Progenitor cell of endocrine pancreas (in vitro differentiated cells): ENCODE measurements at regions not wholly inside any gene's neighbourhood (a gene's known extent, or its start where the extent isn't known, plus 50 kb on each side); places are given as distances from the start of the nearest gene placed in this dataset.

Source experiments
- DNase-seq: peaks from one replicate; pipeline ENCODE4 v3.0.0; 2021; ENCODE audit warnings: low spot score; ENCODE audit not compliant: unreplicated experiment
- H3K27ac Mint-ChIP-seq: 2 replicates; pipeline ENCODE4 v1.8.0; 2021; ENCODE audit warnings: mild to moderate bottlenecking, moderate library complexity, mixed read lengths
- H3K27me3 Mint-ChIP-seq: 2 replicates; pipeline ENCODE4 v1.8.0; 2021; ENCODE audit warnings: mixed read lengths
- H3K36me3 Mint-ChIP-seq: 2 replicates; pipeline ENCODE4 v1.8.0; 2022; ENCODE audit warnings: mixed read lengths; ENCODE audit not compliant: insufficient read depth
- H3K4me1 Mint-ChIP-seq: 2 replicates; pipeline ENCODE4 v1.8.0; 2021; ENCODE audit warnings: low read depth, mixed read lengths
- H3K4me3 Mint-ChIP-seq: 2 replicates; pipeline ENCODE4 v1.8.0; 2021; ENCODE audit warnings: low read depth, mild to moderate bottlenecking, moderate library complexity, mixed read lengths
- H3K9me3 Mint-ChIP-seq: 2 replicates; pipeline ENCODE4 v1.8.0; 2021; ENCODE audit warnings: low read depth, mixed read lengths
- TF ChIP-seq, protein P1 (sequence below): fragments of 200-600 bp; sonication (generic); IDR thresholded peaks from one replicate; pipeline ENCODE4 v1.5.0; 2021; ENCODE audit warnings: antibody characterized with exemption, mild to moderate bottlenecking; ENCODE audit not compliant: unreplicated experiment

DNA sequence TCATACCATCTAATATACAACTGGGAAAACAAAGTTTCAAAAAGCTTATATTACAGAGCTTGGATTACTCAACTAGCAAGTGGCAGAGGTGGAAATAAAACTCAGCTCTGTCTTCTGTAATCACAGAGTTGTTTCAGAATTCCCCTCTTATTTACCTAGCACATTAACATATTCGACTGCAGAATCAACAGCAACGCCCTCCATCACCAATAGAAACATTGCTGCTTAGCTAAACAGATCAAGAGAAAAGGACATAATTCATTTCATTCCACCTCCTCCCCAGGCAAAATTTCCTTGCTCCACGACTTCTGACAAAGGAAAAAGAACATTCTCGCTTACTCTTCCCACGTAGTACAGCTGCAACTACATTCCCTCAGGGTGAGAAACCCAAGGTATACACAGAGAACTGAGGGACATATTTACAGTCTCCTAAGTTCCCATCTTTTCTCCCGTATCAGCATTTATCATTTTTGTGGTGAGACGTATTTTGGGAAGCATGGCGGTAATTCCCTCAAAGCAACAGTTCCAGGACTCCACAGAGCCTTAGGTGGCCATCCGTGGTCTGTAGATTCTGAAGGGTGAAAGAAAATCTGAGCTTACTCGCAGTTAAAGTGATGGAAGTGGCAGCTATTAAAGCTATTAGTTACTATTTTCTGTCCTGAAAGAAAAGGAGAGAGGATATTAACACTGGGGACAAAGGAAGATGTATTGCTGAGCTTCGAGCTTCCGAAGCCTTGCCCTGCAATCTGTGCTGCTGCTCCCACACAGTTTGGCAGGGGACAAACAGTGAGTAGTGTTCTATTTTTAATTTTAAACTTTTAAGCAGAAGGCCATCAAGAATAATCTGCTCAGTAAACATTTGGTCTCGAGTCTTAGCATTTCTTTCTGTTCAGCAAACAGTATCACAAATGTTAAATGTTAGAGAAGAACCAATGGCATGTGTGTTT, 1296.2 kb downstream of the CDH8 start:
- no peaks in the 10 kb centered on the region for H3K27me3 Mint-ChIP-seq
- no peak for DNase-seq
- H3K9me3 Mint-ChIP-seq: peaks cover 3% of the 10 kb centered on the region
- peaks cover 7% of the 10 kb centered on the region for H3K4me1 Mint-ChIP-seq
- H3K27ac Mint-ChIP-seq: peak overlapping the region; percentile 18
- H3K36me3 Mint-ChIP-seq: no peaks in the 10 kb centered on the region
- H3K4me3 Mint-ChIP-seq: no peak overlapping the region
- TF ChIP-seq, protein P1, sequence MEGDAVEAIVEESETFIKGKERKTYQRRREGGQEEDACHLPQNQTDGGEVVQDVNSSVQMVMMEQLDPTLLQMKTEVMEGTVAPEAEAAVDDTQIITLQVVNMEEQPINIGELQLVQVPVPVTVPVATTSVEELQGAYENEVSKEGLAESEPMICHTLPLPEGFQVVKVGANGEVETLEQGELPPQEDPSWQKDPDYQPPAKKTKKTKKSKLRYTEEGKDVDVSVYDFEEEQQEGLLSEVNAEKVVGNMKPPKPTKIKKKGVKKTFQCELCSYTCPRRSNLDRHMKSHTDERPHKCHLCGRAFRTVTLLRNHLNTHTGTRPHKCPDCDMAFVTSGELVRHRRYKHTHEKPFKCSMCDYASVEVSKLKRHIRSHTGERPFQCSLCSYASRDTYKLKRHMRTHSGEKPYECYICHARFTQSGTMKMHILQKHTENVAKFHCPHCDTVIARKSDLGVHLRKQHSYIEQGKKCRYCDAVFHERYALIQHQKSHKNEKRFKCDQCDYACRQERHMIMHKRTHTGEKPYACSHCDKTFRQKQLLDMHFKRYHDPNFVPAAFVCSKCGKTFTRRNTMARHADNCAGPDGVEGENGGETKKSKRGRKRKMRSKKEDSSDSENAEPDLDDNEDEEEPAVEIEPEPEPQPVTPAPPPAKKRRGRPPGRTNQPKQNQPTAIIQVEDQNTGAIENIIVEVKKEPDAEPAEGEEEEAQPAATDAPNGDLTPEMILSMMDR: no peak

DNA sequence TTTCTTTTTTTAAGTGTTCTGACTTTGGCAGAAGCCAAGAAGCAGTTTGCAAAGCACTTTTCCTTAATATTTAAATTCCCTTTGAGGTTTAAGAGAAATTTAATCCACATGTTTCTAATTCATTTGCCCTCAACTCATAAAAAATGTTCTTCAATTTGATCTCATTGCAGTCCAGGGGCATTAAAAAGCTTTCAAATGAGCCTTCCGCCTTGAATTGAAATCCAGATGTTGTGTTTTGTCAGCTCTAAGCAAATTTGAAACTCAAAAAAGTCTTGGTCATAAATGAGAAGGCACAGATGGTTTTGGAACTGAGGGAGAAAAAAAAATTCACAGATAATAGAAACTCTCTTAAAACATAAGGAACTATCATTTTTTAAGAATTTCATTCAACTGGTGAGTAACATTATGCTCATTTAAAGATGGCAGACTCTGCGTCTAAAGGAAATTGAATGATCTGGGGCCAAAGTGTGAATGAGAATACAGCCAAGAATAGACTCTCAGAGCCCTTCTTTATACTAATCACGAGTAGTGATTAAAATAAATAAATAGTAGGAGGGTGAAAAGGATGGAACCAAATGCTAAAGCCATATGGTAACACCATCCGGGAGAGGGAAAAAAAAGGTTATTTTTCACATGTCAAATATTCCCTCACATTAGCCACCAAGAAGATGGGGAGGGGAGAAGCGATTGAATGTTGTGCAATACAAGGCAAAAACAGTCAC, 1304.7 kb downstream of the CDH8 start:
- Mint-ChIP-seq H3K27me3 (no peaks in the 10 kb centered on the region), H3K4me3 (no peak overlapping the region), H3K27ac (no peak overlapping the region), H3K9me3 (no peaks in the 10 kb centered on the region), H3K4me1 (no peaks in the 10 kb centered on the region), H3K36me3 (no peaks in the 10 kb centered on the region)
- no peak for DNase-seq
- TF ChIP-seq, protein P1: no peak

DNA sequence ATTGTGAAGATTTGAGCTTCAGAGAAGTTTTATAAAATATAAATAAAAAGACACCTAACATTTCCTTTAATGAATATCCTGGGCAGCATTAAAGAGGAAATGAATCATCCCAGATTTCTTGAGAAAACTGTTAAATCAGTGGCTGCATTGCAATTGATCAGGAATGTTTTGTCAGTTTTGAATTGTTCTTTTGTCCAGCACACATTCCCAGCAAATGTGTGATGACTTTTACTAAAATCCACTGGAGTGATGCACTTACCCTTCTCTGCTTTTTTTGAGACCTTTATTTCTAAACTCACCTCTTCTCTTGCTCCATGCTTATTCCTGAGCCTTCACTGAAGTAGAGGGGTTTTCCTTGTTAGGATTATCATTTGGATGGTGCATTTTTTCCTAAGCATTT, 1307.2 kb downstream of the CDH8 start:
- Mint-ChIP-seq H3K9me3 (no peaks in the 10 kb centered on the region), H3K27me3 (no peaks in the 10 kb centered on the region), H3K27ac (no peak overlapping the region), H3K4me3 (no peak overlapping the region), H3K36me3 (no peaks in the 10 kb centered on the region), H3K4me1 (no peaks in the 10 kb centered on the region)
- DNase-seq: no peak
- TF ChIP-seq, protein P1: no peak

DNA sequence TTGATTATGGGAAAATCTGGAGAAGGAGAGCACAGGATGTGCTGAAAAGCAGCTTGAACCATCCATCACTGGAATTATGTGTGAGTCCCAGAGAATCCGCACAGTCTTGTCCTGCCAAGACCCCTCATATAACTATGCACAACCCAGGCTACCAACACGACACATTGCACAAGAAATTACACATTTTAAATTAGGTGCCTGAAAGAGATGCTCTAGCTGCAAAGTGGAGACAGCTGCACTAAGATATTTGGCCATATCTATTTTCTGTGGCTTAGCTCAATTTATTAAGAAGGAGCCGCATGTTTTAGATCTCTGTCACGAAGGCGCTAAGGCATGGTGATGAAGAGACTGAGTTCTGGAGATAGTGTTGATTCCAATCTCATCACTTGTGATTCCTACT, 1308.4 kb downstream of the CDH8 start:
- TF ChIP-seq, protein P1: no peak
- no peaks in the 10 kb centered on the region for H3K4me1 Mint-ChIP-seq
- DNase-seq: no peak
- no peaks in the 10 kb centered on the region for H3K36me3 Mint-ChIP-seq
- no peak overlapping the region for H3K4me3 Mint-ChIP-seq
- no peaks in the 10 kb centered on the region for H3K27me3 Mint-ChIP-seq
- H3K27ac Mint-ChIP-seq: no peak overlapping the region
- H3K9me3 Mint-ChIP-seq: no peaks in the 10 kb centered on the region

DNA sequence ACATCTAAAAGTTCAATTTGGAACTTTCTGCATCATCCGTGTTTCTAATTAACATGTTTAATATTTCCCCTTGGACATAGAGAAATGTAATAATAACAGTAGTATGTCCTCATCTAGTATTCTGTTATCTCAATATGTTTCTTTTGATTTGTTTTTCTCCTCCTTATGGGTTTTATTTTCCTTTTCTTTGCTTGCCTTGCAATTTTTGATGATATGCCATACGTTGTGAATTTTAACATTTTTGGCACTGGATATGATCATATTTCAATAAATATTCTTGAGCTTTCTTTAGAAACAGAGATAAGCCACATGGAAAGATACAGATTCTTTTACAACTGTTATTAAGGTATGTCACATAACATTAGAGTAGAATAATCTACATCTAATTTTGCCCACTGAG, 1316.2 kb downstream of the CDH8 start:
- Mint-ChIP-seq H3K27me3 (no peaks in the 10 kb centered on the region), H3K4me1 (no peaks in the 10 kb centered on the region), H3K9me3 (peaks cover 7% of the 10 kb centered on the region), H3K36me3 (peaks cover 1% of the 10 kb centered on the region), H3K4me3 (no peak overlapping the region), H3K27ac (no peak overlapping the region)
- no peak for DNase-seq
- TF ChIP-seq, protein P1: no peak
